Embryonic facial prominence (tissue), 1 donor: ENCODE measurements at regions not wholly inside any gene's neighbourhood (a gene's known extent, or its start where the extent isn't known, plus 50 kb on each side); places are given as distances from the start of the nearest gene placed in this dataset.
"Not testable (repeated sequence)": the region's sequence is repeated elsewhere in the genome, so short reads cannot be mapped to it uniquely, and the experiment has no call there.

Experiments
- DNase-seq: peaks from one replicate; pipeline ENCODE4 v3.0.0-alpha.2; 2016; ENCODE audit errors: extremely low spot score

GRCh38 chr4:126969360-126970235 is 663.2 kb upstream of the INTU start:
- no peak for DNase-seq

- DNase-seq = no peak
Observed at GRCh38 chr4:126973201-126973600, 659.6 kb upstream of the INTU start.

GRCh38 chr4:126976850-126977632 is 655.7 kb upstream of the INTU start:
- no peak for DNase-seq

- DNase-seq = no peak
Observed at GRCh38 chr4:126986005-126986404, 646.8 kb upstream of the INTU start.

- DNase-seq = no peak
Observed at GRCh38 chr4:126986828-126987227, 645.9 kb upstream of the INTU start.

GRCh38 chr4:126991965-126992364 is 640.8 kb upstream of the INTU start:
- DNase-seq = no peak

GRCh38 chr4:126992910-126993309 is 639.8 kb upstream of the INTU start:
- DNase-seq = no peak

- no peak for DNase-seq
Observed at GRCh38 chr4:126993351-126993750, 639.4 kb upstream of the INTU start.

- DNase-seq = no peak
Observed at GRCh38 chr4:126995235-126995634, 637.5 kb upstream of the INTU start.

- no peak for DNase-seq
Observed at GRCh38 chr4:127000110-127000509, 632.6 kb upstream of the INTU start.

GRCh38 chr4:127000846-127001245 is 631.9 kb upstream of the INTU start:
- no peak for DNase-seq

- no peak for DNase-seq
Observed at GRCh38 chr4:127001933-127002332, 630.8 kb upstream of the INTU start.

GRCh38 chr4:127006446-127006877 is 626.3 kb upstream of the INTU start:
- DNase-seq = no peak

- DNase-seq = peak; percentile 52
Observed at GRCh38 chr4:127007305-127007704, 625.5 kb upstream of the INTU start.

- no peak for DNase-seq
Observed at GRCh38 chr4:127012549-127012948, 620.2 kb upstream of the INTU start.

GRCh38 chr4:127015667-127016117 is 617.1 kb upstream of the INTU start:
- DNase-seq = no peak

- DNase-seq = no peak
Observed at GRCh38 chr4:127018381-127018780, 614.4 kb upstream of the INTU start.

- not testable (repeated sequence) for DNase-seq
Observed at GRCh38 chr4:127020831-127021230, 611.9 kb upstream of the INTU start.

- DNase-seq = no peak
Observed at GRCh38 chr4:127036296-127036695, 596.5 kb upstream of the INTU start.

- no peak for DNase-seq
Observed at GRCh38 chr4:127045861-127046260, 586.9 kb upstream of the INTU start.

- no peak for DNase-seq
Observed at GRCh38 chr4:127047930-127048329, 584.8 kb upstream of the INTU start.

- DNase-seq = no peak
Observed at GRCh38 chr4:127048376-127049044, 584.2 kb upstream of the INTU start.
